ENCODE measurements at regions not wholly inside any gene's neighbourhood (a gene's known extent, or its start where the extent isn't known, plus 50 kb on each side); places are given as distances from the start of the nearest gene placed in this dataset.

GRCh38 chr3:184503647-184504046 is 57.9 kb upstream of the EPHB3 start:
- no peak for DNase-seq (ENCODE audit: low read depth, low spot score)
- no peak overlapping the region for H3K27ac ChIP-seq

- DNase-seq (ENCODE audit: low read depth, low spot score): no peak
Measured at GRCh38 chr3:184505076-184505878, 56.3 kb upstream of the EPHB3 start.

GRCh38 chr3:184506561-184506991 is 55.0 kb upstream of the EPHB3 start:
- no peak overlapping the region for H3K27ac ChIP-seq
- DNase-seq (ENCODE audit: low read depth, low spot score): peak; percentile 18

More at GRCh38 chr3:184505076-184505878, 56.3 kb upstream of the EPHB3 start:
- no peak overlapping the region for H3K27ac ChIP-seq

- DNase-seq (ENCODE audit: low read depth, low spot score): no peak
- no peak overlapping the region for H3K27ac ChIP-seq
Measured at GRCh38 chr3:184508938-184509337, 52.6 kb upstream of the EPHB3 start.

GRCh38 chr3:184511741-184512140 is 49.8 kb upstream of the EPHB3 start:
- H3K27ac ChIP-seq: no peak overlapping the region
- no peak for DNase-seq (ENCODE audit: low read depth, low spot score)

Data from epithelial cell of prostate (primary cell).